Left cardiac atrium (tissue), 4 donors: ENCODE measurements at regions not wholly inside any gene's neighbourhood (a gene's known extent, or its start where the extent isn't known, plus 50 kb on each side); places are given as distances from the start of the nearest gene placed in this dataset.

ENCODE experiments used
- ATAC-seq, 2 donors: fragments of 200-7000 bp; cut with Tn5 transposase; one replicate each; pipeline ENCODE4 v1.9.1; 2020; ENCODE audit warnings: mild to moderate bottlenecking in 2 of 2, moderate library complexity in 2 of 2
- DNase-seq: peaks from one replicate; pipeline ENCODE4 v3.0.0-alpha.2; 2020
- intact Hi-C, 2 donors: fragments of 100-400 bp; cut with DNase I; formaldehyde crosslinking; loops; one replicate each; pipeline versions ENCODE4 v1.14.1 to v1.15.1; 2022 to 2023
- donor health status: DM: no; HTN: yes; CAD: no.
- donor health status: DM: no; HTN: yes; CAD: no; lungs with severe emphysema.
- donor health status: DM: yes; HTN: yes; CAD: no.
- donor health status: Dilated cardiomyopathy.

- DNase-seq (no peak), ATAC-seq (no peak)
- intact Hi-C loops, result loop anchor here (10.0 kb wide), 2 partner anchors 171 to 271 kb away; no protein-coding TSS in a partner anchor
Measured at GRCh38 chr10:101294109-101294508, 59.9 kb upstream of the BTRC start.

- ATAC-seq (no peak), DNase-seq (no peak)
- intact Hi-C loops, result loop anchor here (10.0 kb wide), 2 partner anchors 170 to 270 kb away; no protein-coding TSS in a partner anchor
Measured at GRCh38 chr10:101295261-101295660, 58.7 kb upstream of the BTRC start.

- ATAC-seq (peak; percentile 66 to 72), DNase-seq (peak; percentile 66)
- intact Hi-C loops, result loop anchor here (10.0 kb wide), 2 partner anchors 167 to 267 kb away; no protein-coding TSS in a partner anchor
Measured at GRCh38 chr10:101297901-101298486, 56.0 kb upstream of the BTRC start.

- ATAC-seq (no peak), DNase-seq (no peak)
- intact Hi-C loops, result loop anchor here (10.0 kb wide), 2 partner anchors 166 to 266 kb away; no protein-coding TSS in a partner anchor
Measured at GRCh38 chr10:101299211-101299610, 54.8 kb upstream of the BTRC start.

- ATAC-seq (peak; percentile 45 to 76), DNase-seq (no peak)
- intact Hi-C loops, result loop anchor here in 1 of 2 donors (5.0 kb wide), 1 partner anchor 141 kb away; no protein-coding TSS in a partner anchor
Measured at GRCh38 chr10:101301111-101301731, 52.7 kb upstream of the BTRC start.

- ATAC-seq, result no peak
- DNase-seq, result no peak
- intact Hi-C loops, result loop anchor here in 1 of 2 donors (5.0 kb wide), 1 partner anchor 139 kb away; no protein-coding TSS in a partner anchor
Measured at GRCh38 chr10:101303087-101303703, 50.8 kb upstream of the BTRC start.
